Hepatocyte (in vitro differentiated cells): ENCODE measurements at regions not wholly inside any gene's neighbourhood (a gene's known extent, or its start where the extent isn't known, plus 50 kb on each side); places are given as distances from the start of the nearest gene placed in this dataset.

ENCODE experiments used
- DNase-seq: peaks from one replicate; pipeline ENCODE4 v3.0.0-alpha.2; 2016; ENCODE audit warnings: low spot score
- H2AFZ ChIP-seq: fragments of 200-600 bp; sonication (generic); 2 replicates; pipeline ENCODE4 v1.6.0; 2016; ENCODE audit warnings: antibody characterized with exemption, mild to moderate bottlenecking
- H3K27ac ChIP-seq: fragments of 200-600 bp; sonication (generic); 2 replicates; pipeline ENCODE4 v1.5.1; 2016; ENCODE audit warnings: mild to moderate bottlenecking
- H3K27me3 ChIP-seq: fragments of 200-600 bp; sonication (generic); 2 replicates; pipeline ENCODE4 v1.6.1; 2016
- H3K36me3 ChIP-seq: fragments of 200-600 bp; sonication (generic); replicated peaks from 2 replicates; pipeline ENCODE4 v1.5.1; 2016; ENCODE audit warnings: low read depth; ENCODE audit not compliant: insufficient read depth
- H3K4me1 ChIP-seq: fragments of 200-600 bp; sonication (generic); 2 replicates; pipeline ENCODE4 v1.5.1; 2016; ENCODE audit warnings: mild to moderate bottlenecking, moderate library complexity; ENCODE audit not compliant: insufficient read depth
- H3K4me2 ChIP-seq: fragments of 200-600 bp; sonication (generic); 2 replicates; pipeline ENCODE4 v1.6.0; 2016
- H3K4me3 ChIP-seq: fragments of 200-600 bp; sonication (generic); 2 replicates; pipeline ENCODE4 v1.5.1; 2016; ENCODE audit warnings: mild to moderate bottlenecking
- H3K79me2 ChIP-seq: fragments of 200-600 bp; sonication (generic); 2 replicates; pipeline ENCODE4 v1.6.0; 2017; ENCODE audit warnings: mild to moderate bottlenecking
- H3K9me2 ChIP-seq: fragments of 200-600 bp; sonication (generic); replicated peaks from 2 replicates; pipeline ENCODE4 v1.6.0; 2017; ENCODE audit warnings: mild to moderate bottlenecking; ENCODE audit not compliant: insufficient read depth
- H3K9me3 ChIP-seq: fragments of 200-600 bp; sonication (generic); 2 replicates; pipeline ENCODE4 v1.5.1; 2016; ENCODE audit warnings: low read depth, mild to moderate bottlenecking
- H4K20me1 ChIP-seq: fragments of 200-600 bp; sonication (generic); 2 replicates; pipeline ENCODE4 v1.6.0; 2016; ENCODE audit warnings: mild to moderate bottlenecking; ENCODE audit not compliant: insufficient read depth, poor library complexity, severe bottlenecking
- CTCF ChIP-seq: fragments of 200-600 bp; sonication (generic); IDR thresholded peaks from 2 replicates; pipeline ENCODE4 v1.5.1; 2016; ENCODE audit warnings: antibody characterized with exemption, mild to moderate bottlenecking; ENCODE audit not compliant: poor library complexity
- EZH2 ChIP-seq: fragments of 200-600 bp; sonication (generic); IDR thresholded peaks from 2 replicates; pipeline ENCODE4 v1.6.1; 2016; ENCODE audit warnings: antibody characterized with exemption, mild to moderate bottlenecking, borderline replicate concordance
- EZH2phosphoT487 ChIP-seq: fragments of 200-600 bp; sonication (generic); IDR thresholded peaks from one replicate; pipeline ENCODE4 v1.6.1; 2018; ENCODE audit warnings: antibody characterized with exemption, mild to moderate bottlenecking, low read depth, moderate library complexity; ENCODE audit not compliant: unreplicated experiment, severe bottlenecking
- WGBS: methylation state at CpG from one replicate; pipeline ENCODE4 v1.1.6; 2016; ENCODE audit warnings: low lambda C conversion rate; ENCODE audit errors: missing lambda C conversion rate; 5-methylcytosine and 5-hydroxymethylcytosine counted together

GRCh38 chr1:177490036-177490639, 319.4 kb downstream of the BRINP2 start:
- TF ChIP-seq EZH2 (no peak), EZH2phosphoT487 (no peak), CTCF (no peak)
- Histone ChIP-seq H3K4me3 (no peak overlapping the region), H3K27me3 (no peaks in the 10 kb centered on the region), H3K79me2 (no peaks in the 10 kb centered on the region), H3K4me1 (no peaks in the 10 kb centered on the region), H3K9me2 (no peaks in the 10 kb centered on the region), H2AFZ (no peak overlapping the region), H3K4me2 (no peak overlapping the region), H4K20me1 (no peaks in the 10 kb centered on the region), H3K27ac (no peak overlapping the region), H3K36me3 (no peaks in the 10 kb centered on the region), H3K9me3 (no peaks in the 10 kb centered on the region)
- WGBS, result 87% methylated on average over 6 of the region's 6 CpGs
- no peak for DNase-seq

GRCh38 chr1:177488722-177489121, 318.0 kb downstream of the BRINP2 start:
- Histone ChIP-seq H3K27ac (no peak overlapping the region), H3K4me1 (no peaks in the 10 kb centered on the region), H3K4me2 (no peak overlapping the region), H3K27me3 (no peaks in the 10 kb centered on the region), H3K36me3 (no peaks in the 10 kb centered on the region), H4K20me1 (no peaks in the 10 kb centered on the region), H3K9me3 (no peaks in the 10 kb centered on the region), H3K4me3 (no peak overlapping the region), H3K9me2 (no peaks in the 10 kb centered on the region), H3K79me2 (no peaks in the 10 kb centered on the region), H2AFZ (no peak overlapping the region)
- TF ChIP-seq EZH2 (no peak), CTCF (no peak)
- WGBS, result 79% methylated on average over 2 of the region's 2 CpGs
- DNase-seq, result no peak

GRCh38 chr1:177487481-177487880, 316.7 kb downstream of the BRINP2 start:
- H3K79me2 ChIP-seq, result no peaks in the 10 kb centered on the region
- no peaks in the 10 kb centered on the region for H3K27me3 ChIP-seq
- no peaks in the 10 kb centered on the region for H4K20me1 ChIP-seq
- no peaks in the 10 kb centered on the region for H3K9me2 ChIP-seq
- no peaks in the 10 kb centered on the region for H3K36me3 ChIP-seq
- WGBS, result 78% methylated on average over 1 of the region's 1 CpG
- TF ChIP-seq EZH2phosphoT487, result no peak
- TF ChIP-seq CTCF, result no peak
- no peak for TF ChIP-seq EZH2
- H3K27ac ChIP-seq, result no peak overlapping the region
- no peak for DNase-seq
- no peaks in the 10 kb centered on the region for H3K9me3 ChIP-seq
- no peak overlapping the region for H2AFZ ChIP-seq
- no peaks in the 10 kb centered on the region for H3K4me1 ChIP-seq
- no peak overlapping the region for H3K4me3 ChIP-seq
- H3K4me2 ChIP-seq, result no peak overlapping the region
